BLaER1 (cell line): ENCODE measurements at regions not wholly inside any gene's neighbourhood (a gene's known extent, or its start where the extent isn't known, plus 50 kb on each side); places are given as distances from the start of the nearest gene placed in this dataset.

Experiments
- H3K27ac ChIP-seq: shearing (Covaris generic); formaldehyde crosslinking; 2 replicates; pipeline ENCODE4 v1.8.1; 2022
- H3K27me3 ChIP-seq: shearing (Covaris generic); formaldehyde crosslinking; 2 replicates; pipeline ENCODE4 v1.8.1; 2022
- H3K36me3 ChIP-seq: shearing (Covaris generic); formaldehyde crosslinking; 2 replicates; pipeline ENCODE4 v1.8.1; 2022
- H3K4me1 ChIP-seq: shearing (Covaris generic); formaldehyde crosslinking; 2 replicates; pipeline ENCODE4 v1.8.1; 2022
- H3K4me2 ChIP-seq: shearing (Covaris generic); formaldehyde crosslinking; 2 replicates; pipeline ENCODE4 v1.8.1; 2022
- H3K4me3 ChIP-seq: shearing (Covaris generic); formaldehyde crosslinking; 2 replicates; pipeline ENCODE4 v1.8.1; 2022
- H3K9ac ChIP-seq: shearing (Covaris generic); formaldehyde crosslinking; 2 replicates; pipeline ENCODE4 v1.8.1; 2022
- H3K9me3 ChIP-seq: shearing (Covaris generic); formaldehyde crosslinking; 2 replicates; pipeline ENCODE4 v1.8.1; 2022
- H4K20me1 ChIP-seq: shearing (Covaris generic); formaldehyde crosslinking; 2 replicates; pipeline ENCODE4 v1.8.1; 2022
- Cebpa-rat ChIP-seq: shearing (Covaris generic); IDR thresholded peaks from 2 replicates; pipeline ENCODE4 v1.8.1; 2022

GRCh38 chr13:59474696-59475095 lies 689.0 kb downstream of the DIAPH3 start:
- Histone ChIP-seq H3K9me3 (no peaks in the 10 kb centered on the region), H3K36me3 (no peaks in the 10 kb centered on the region), H3K27ac (no peak overlapping the region), H3K4me3 (no peak overlapping the region), H3K27me3 (no peaks in the 10 kb centered on the region), H3K9ac (no peak overlapping the region), H3K4me2 (no peak overlapping the region), H3K4me1 (no peaks in the 10 kb centered on the region), H4K20me1 (no peaks in the 10 kb centered on the region)
- TF ChIP-seq Cebpa-rat = no peak

GRCh38 chr13:59475911-59476310 lies 687.8 kb downstream of the DIAPH3 start:
- H4K20me1 ChIP-seq = no peaks in the 10 kb centered on the region
- no peak overlapping the region for H3K27ac ChIP-seq
- TF ChIP-seq Cebpa-rat = no peak
- no peaks in the 10 kb centered on the region for H3K27me3 ChIP-seq
- no peak overlapping the region for H3K4me2 ChIP-seq
- H3K9me3 ChIP-seq = no peaks in the 10 kb centered on the region
- no peak overlapping the region for H3K9ac ChIP-seq
- H3K4me1 ChIP-seq = no peaks in the 10 kb centered on the region
- H3K36me3 ChIP-seq = no peaks in the 10 kb centered on the region
- H3K4me3 ChIP-seq = no peak overlapping the region

DNA sequence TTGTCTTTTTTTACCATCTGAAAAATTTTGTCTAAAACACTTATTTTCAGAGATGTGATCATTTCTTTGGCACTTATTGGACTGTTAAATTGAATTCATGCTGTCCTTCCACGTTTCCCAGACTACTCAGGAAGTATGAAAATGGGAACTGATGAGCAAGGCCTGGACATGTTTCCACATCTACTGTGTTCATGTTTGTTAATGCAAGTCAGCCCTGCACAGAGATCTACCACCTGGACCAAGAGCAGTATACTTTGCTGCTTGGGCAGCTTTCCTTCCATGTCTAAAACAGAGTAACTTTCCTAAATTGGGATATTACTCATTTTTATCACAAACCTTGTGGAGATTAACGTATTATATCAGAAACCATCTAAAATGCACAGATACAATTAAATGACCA lies 687.4 kb downstream of the DIAPH3 start:
- Histone ChIP-seq H3K9me3 (no peaks in the 10 kb centered on the region), H3K4me3 (no peak overlapping the region), H3K27ac (no peak overlapping the region), H3K27me3 (no peaks in the 10 kb centered on the region), H3K4me1 (no peaks in the 10 kb centered on the region), H3K9ac (no peak overlapping the region), H4K20me1 (no peaks in the 10 kb centered on the region), H3K36me3 (no peaks in the 10 kb centered on the region), H3K4me2 (no peak overlapping the region)
- no peak for TF ChIP-seq Cebpa-rat

- H3K4me1 ChIP-seq = no peaks in the 10 kb centered on the region
- H3K36me3 ChIP-seq = no peaks in the 10 kb centered on the region
- H4K20me1 ChIP-seq = no peaks in the 10 kb centered on the region
- no peak overlapping the region for H3K4me3 ChIP-seq
- no peaks in the 10 kb centered on the region for H3K27me3 ChIP-seq
- no peaks in the 10 kb centered on the region for H3K9me3 ChIP-seq
- H3K27ac ChIP-seq = no peak overlapping the region
- H3K4me2 ChIP-seq = no peak overlapping the region
- TF ChIP-seq Cebpa-rat = no peak
- H3K9ac ChIP-seq = no peak overlapping the region
Measured at GRCh38 chr13:59477011-59477410, 686.7 kb downstream of the DIAPH3 start.

DNA sequence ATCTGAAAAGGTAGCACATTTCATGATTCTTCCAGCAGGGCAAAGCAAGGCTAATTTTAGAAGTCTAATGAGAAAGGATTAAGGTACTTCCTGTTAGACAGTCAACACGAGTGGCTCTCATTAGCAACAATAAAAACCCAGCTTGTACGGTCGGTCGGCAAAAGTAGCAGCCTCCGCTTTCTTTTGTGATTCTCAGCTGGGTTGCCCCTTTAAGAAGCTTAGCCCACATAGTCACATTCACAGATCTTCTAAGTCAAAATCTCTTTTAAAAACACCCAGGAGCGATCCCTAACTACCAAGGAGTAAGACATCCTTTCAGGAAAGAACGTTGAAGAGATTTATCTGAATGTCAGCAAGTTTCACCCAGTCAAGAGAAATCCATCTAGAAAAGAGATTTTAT lies 684.8 kb downstream of the DIAPH3 start:
- no peaks in the 10 kb centered on the region for H3K9me3 ChIP-seq
- no peak for TF ChIP-seq Cebpa-rat
- H3K27me3 ChIP-seq = no peaks in the 10 kb centered on the region
- no peak overlapping the region for H3K4me3 ChIP-seq
- no peak overlapping the region for H3K4me2 ChIP-seq
- H3K4me1 ChIP-seq = no peaks in the 10 kb centered on the region
- no peak overlapping the region for H3K9ac ChIP-seq
- no peak overlapping the region for H3K27ac ChIP-seq
- no peaks in the 10 kb centered on the region for H3K36me3 ChIP-seq
- H4K20me1 ChIP-seq = no peaks in the 10 kb centered on the region

GRCh38 chr13:59479629-59480028 lies 684.1 kb downstream of the DIAPH3 start:
- Histone ChIP-seq H3K9me3 (no peaks in the 10 kb centered on the region), H3K4me3 (no peak overlapping the region), H4K20me1 (no peaks in the 10 kb centered on the region), H3K9ac (no peak overlapping the region), H3K4me2 (no peak overlapping the region), H3K27ac (no peak overlapping the region), H3K4me1 (no peaks in the 10 kb centered on the region), H3K27me3 (no peaks in the 10 kb centered on the region), H3K36me3 (no peaks in the 10 kb centered on the region)
- no peak for TF ChIP-seq Cebpa-rat

DNA sequence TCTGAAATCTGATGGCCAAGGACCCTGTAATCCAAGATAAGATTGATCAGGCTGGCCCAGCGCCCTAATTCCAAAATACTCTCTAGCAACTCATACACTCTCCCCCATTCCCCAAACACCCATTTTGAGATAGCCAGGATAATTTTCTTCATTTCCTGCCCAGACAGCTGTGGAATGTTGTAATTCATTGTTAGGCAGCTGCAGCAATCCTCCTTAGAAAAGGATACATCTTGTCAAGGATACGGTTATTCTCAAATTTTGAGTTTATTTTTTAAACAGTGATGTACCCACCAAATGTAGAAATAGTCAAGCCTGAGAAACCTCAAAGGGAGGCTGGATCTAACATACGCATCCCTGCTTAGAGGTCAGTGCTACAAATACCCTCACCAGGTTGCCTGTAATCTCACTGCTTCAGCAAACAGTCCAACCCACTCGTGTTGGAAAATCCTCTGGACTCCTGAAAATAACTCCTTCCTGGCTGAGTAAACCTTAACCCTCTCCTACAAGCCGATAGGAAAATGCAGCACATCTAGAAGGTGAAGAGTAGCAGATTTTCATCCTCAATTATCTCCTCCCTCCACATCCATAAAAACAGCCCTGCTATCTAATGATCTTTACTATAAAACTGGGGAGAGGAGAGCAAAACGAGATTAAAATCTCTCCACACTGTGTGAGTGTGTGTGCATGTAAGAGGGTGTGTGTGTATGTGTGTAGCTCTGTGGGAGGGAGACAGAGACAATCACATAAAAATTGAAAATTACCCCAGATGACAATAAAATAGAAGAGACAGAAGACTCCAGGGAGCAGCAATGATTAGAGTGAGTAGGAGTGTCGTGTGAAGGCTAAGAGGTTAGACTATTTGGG lies 683.1 kb downstream of the DIAPH3 start:
- Histone ChIP-seq H3K9ac (no peak overlapping the region), H3K9me3 (no peaks in the 10 kb centered on the region), H3K4me1 (no peaks in the 10 kb centered on the region), H4K20me1 (no peaks in the 10 kb centered on the region), H3K4me2 (no peak overlapping the region), H3K27ac (no peak overlapping the region), H3K27me3 (no peaks in the 10 kb centered on the region), H3K4me3 (no peak overlapping the region), H3K36me3 (no peaks in the 10 kb centered on the region)
- TF ChIP-seq Cebpa-rat = no peak

DNA sequence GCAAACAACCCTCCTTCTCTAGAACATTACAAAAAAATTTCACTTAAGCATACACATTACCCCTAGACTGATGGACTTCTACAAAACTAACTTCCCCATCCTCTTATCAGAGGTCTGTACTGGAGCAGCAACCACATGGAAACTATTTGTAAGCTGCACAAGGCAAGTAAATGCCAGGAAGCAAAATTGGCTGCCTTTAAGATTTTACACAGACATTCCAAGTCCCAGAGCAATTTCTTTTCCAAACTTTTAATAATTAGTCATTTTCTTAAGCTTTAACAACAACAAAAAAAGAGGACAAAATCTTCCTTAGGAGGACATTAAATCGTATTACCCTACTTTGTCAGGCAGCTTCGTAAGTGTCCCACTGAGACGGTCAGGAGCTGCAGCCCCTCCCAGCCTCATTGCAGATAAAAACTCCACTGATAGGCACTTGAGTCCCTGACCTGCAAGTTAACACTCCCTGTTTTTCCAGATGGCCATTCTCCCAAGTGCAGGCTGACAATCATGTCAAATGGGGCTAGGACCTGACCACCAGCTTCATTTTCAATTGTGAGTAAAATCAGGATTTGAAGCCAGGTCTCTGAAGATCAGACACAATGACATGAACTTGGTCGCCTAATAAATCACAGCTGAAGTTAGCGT lies 680.1 kb downstream of the DIAPH3 start:
- Histone ChIP-seq H3K4me3 (no peak overlapping the region), H3K36me3 (no peaks in the 10 kb centered on the region), H3K27me3 (no peaks in the 10 kb centered on the region), H3K9ac (no peak overlapping the region), H3K4me2 (no peak overlapping the region), H3K9me3 (no peaks in the 10 kb centered on the region), H3K27ac (no peak overlapping the region), H4K20me1 (no peaks in the 10 kb centered on the region), H3K4me1 (no peaks in the 10 kb centered on the region)
- no peak for TF ChIP-seq Cebpa-rat

- no peak overlapping the region for H3K4me3 ChIP-seq
- no peaks in the 10 kb centered on the region for H3K9me3 ChIP-seq
- TF ChIP-seq Cebpa-rat = no peak
- no peaks in the 10 kb centered on the region for H3K27me3 ChIP-seq
- no peak overlapping the region for H3K9ac ChIP-seq
- H3K4me2 ChIP-seq = no peak overlapping the region
- no peaks in the 10 kb centered on the region for H3K36me3 ChIP-seq
- no peaks in the 10 kb centered on the region for H4K20me1 ChIP-seq
- no peaks in the 10 kb centered on the region for H3K4me1 ChIP-seq
- no peak overlapping the region for H3K27ac ChIP-seq
Measured at GRCh38 chr13:59487883-59488282, 675.8 kb downstream of the DIAPH3 start.

DNA sequence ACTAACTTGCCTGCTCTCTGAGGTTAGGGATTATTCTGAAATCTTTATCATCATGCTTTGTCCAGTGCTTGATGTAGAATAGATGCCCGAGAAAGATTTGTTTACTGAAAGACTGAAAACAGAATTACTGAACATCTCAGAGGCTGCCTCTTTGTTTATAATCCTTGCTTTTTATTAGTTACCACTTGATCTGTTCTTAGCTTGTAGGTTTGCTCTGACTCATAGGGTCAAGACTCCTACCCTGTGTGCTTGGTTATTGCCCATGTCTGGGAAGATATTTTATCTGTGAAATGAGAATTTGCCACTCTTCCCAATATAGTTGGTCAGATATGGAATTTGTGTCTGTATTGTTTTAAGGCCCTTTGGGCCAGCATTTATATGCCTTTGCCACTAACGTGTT lies 675.3 kb downstream of the DIAPH3 start:
- Histone ChIP-seq H3K4me2 (no peak overlapping the region), H4K20me1 (no peaks in the 10 kb centered on the region), H3K36me3 (no peaks in the 10 kb centered on the region), H3K9me3 (no peaks in the 10 kb centered on the region), H3K27ac (no peak overlapping the region), H3K4me1 (no peaks in the 10 kb centered on the region), H3K4me3 (no peak overlapping the region), H3K27me3 (no peaks in the 10 kb centered on the region), H3K9ac (no peak overlapping the region)
- no peak for TF ChIP-seq Cebpa-rat
